RWPE1 (cell line): ENCODE measurements at regions not wholly inside any gene's neighbourhood (a gene's known extent, or its start where the extent isn't known, plus 50 kb on each side); places are given as distances from the start of the nearest gene placed in this dataset.
"Not testable (repeated sequence)": the region's sequence is repeated elsewhere in the genome, so short reads cannot be mapped to it uniquely, and the experiment has no call there.

ENCODE experiments used
- CTCF ChIA-PET: fragments of 350-600 bp; sonication (Branson Sonifier 250); formaldehyde crosslinking; extraction: SDS; loops from one replicate; lab custom pipeline; 2021; lab: Yijun Ruan, JAX
- POLR2A ChIA-PET: fragments of 400-600 bp; formaldehyde crosslinking; extraction: SDS; loops from one replicate; lab custom pipeline; 2020; ENCODE audit warnings: antibody characterized with exemption; ENCODE audit not compliant: low non-redundant PET; lab: Yijun Ruan, JAX
- DNase-seq: peaks from one replicate; pipeline ENCODE4 v3.0.0; 2012; ENCODE audit warnings: low spot score
- H3K27ac ChIP-seq: fragments of 450-650 bp; 2 replicates; pipeline ENCODE4 v1.5.1; 2017
- CTCF ChIP-seq: fragments of 450-650 bp; conservative IDR thresholded peaks from 2 replicates; pipeline ENCODE4 v1.5.1; 2017; ENCODE audit warnings: low read depth, mild to moderate bottlenecking

DNA sequence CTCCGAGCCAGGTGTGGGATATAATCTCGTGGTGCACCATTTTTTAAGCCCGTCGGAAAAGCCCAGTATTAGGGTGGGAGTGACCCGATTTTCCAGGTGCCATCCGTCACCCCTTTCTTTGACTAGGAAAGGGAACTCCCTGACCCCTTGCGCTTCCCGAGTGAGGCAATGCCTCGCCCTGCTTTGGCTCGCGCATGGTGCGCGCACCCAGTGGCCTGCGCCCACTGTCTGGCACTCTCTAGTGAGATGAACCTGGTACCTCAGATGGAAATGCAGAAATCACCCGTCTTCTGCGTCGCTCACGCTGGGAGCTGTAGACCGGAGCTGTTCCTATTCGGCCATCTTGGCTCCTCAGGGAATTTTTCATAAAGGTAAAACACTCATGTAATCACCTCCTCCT lies 63.9 kb downstream of the RWDD3 start:
- not testable (repeated sequence) for DNase-seq

GRCh38 chr1:95301091-95301490 lies 67.1 kb downstream of the RWDD3 start:
- DNase-seq = no peak
- ChIA-PET CTCF (no interaction called here), POLR2A (no interaction called here)
- TF ChIP-seq CTCF = no peak
- no peak overlapping the region for H3K27ac ChIP-seq

More for the DNA sequence above, 63.9 kb downstream of the RWDD3 start:
- CTCF ChIA-PET, POLR2A ChIA-PET, H3K27ac ChIP-seq: not testable (repeated sequence)

GRCh38 chr1:95301614-95302013 lies 67.6 kb downstream of the RWDD3 start:
- TF ChIP-seq CTCF = no peak
- ChIA-PET POLR2A (no interaction called here), CTCF (no interaction called here)
- DNase-seq = no peak
- no peak overlapping the region for H3K27ac ChIP-seq

- ChIA-PET POLR2A (no interaction called here), CTCF (no interaction called here)
- no peak overlapping the region for H3K27ac ChIP-seq
- no peak for TF ChIP-seq CTCF
- no peak for DNase-seq
Observed at GRCh38 chr1:95304803-95305202, 70.8 kb downstream of the RWDD3 start.

- TF ChIP-seq CTCF = no peak
- no peak overlapping the region for H3K27ac ChIP-seq
- CTCF ChIA-PET = no interaction called here
Observed at GRCh38 chr1:95308276-95309030, 74.4 kb downstream of the RWDD3 start.

GRCh38 chr1:95309031-95309471 lies 75.0 kb downstream of the RWDD3 start:
- ChIA-PET CTCF (no interaction called here), POLR2A (no interaction called here)
- peak; percentile 40 for DNase-seq
- peak; percentile 58 for TF ChIP-seq CTCF
- no peak overlapping the region for H3K27ac ChIP-seq

More at GRCh38 chr1:95308276-95309030, 74.4 kb downstream of the RWDD3 start:
- no peak for DNase-seq
- POLR2A ChIA-PET = no interaction called here

DNA sequence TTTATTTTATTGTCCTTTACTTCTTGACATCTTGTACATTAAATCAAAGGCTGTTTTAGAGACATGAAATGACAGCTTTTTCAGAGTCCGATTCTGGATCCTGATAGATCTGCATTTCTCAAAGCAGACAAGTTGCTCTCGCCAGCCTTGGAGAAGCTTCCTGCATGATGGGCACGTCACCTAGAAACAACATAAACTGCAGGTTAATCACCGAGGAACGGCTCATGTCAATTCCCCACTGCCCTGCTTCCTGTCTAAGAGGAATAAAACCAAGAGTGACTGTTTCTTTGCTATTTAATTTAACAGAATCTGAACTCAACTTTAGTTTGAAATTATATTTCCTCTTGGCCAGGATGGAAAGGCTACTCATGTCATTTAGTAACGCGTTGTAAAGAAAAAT lies 77.0 kb downstream of the RWDD3 start:
- H3K27ac ChIP-seq = no peak overlapping the region
- ChIA-PET POLR2A (no interaction called here), CTCF (no interaction called here)
- TF ChIP-seq CTCF = no peak
- DNase-seq = no peak
